Panc1 (cell line): ENCODE measurements at regions not wholly inside any gene's neighbourhood (a gene's known extent, or its start where the extent isn't known, plus 50 kb on each side); places are given as distances from the start of the nearest gene placed in this dataset.

ENCODE experiments used
- CTCF ChIP-seq: fragments of 450-650 bp; IDR thresholded peaks from 2 replicates; pipeline ENCODE4 v1.5.1; 2017; ENCODE audit warnings: mild to moderate bottlenecking
- SIN3A ChIP-seq: IDR thresholded peaks from 2 replicates; pipeline ENCODE4 v1.6.1; 2012; ENCODE audit warnings: low read depth, mild to moderate bottlenecking, low read length, moderate library complexity, borderline replicate concordance; ENCODE audit not compliant: insufficient read depth

GRCh38 chr7:12131122-12131521 is 80.0 kb upstream of the TMEM106B start:
- TF ChIP-seq SIN3A: no peak
- TF ChIP-seq CTCF: no peak
